IPS-NIHi7 (cell line): ENCODE measurements at regions not wholly inside any gene's neighbourhood (a gene's known extent, or its start where the extent isn't known, plus 50 kb on each side); places are given as distances from the start of the nearest gene placed in this dataset.

Experiments used
- DNase-seq: peaks from one replicate; pipeline ENCODE4 v3.0.0; 2012; ENCODE audit warnings: mixed read lengths; ENCODE audit errors: extremely low spot score

- DNase-seq = no peak
Measured at GRCh38 chr6:79776076-79776475, 144.9 kb downstream of the SH3BGRL2 start.

- no peak for DNase-seq
Measured at GRCh38 chr6:79775222-79775621, 144.1 kb downstream of the SH3BGRL2 start.

DNA sequence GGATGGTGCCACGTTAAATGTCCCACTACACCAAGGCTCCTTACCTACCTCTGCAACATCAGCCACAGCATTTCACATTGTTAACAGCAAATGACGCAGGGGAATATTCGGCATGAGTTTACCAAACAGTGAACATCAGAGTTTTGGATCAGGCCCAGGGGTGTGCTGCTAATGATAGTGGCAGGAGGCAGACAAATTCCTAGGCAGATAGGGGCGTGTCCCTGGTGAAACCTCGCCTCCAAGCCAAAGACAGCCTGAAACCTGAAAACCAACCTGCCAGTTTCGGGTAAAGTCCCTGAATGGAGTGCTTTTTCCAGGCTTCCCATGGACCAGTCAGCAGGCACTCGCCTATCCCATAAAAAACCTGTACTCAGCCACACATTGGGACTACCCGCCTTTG is 133.6 kb downstream of the SH3BGRL2 start:
- no peak for DNase-seq

- no peak for DNase-seq
Measured at GRCh38 chr6:79763301-79763700, 132.2 kb downstream of the SH3BGRL2 start.

- peak; percentile 21 for DNase-seq
Measured at GRCh38 chr6:79762370-79762769, 131.2 kb downstream of the SH3BGRL2 start.

GRCh38 chr6:79756496-79756895 is 125.4 kb downstream of the SH3BGRL2 start:
- no peak for DNase-seq

GRCh38 chr6:79755967-79756366 is 124.8 kb downstream of the SH3BGRL2 start:
- DNase-seq = no peak
